HG03139 (cell line): ENCODE measurements at regions not wholly inside any gene's neighbourhood (a gene's known extent, or its start where the extent isn't known, plus 50 kb on each side); places are given as distances from the start of the nearest gene placed in this dataset.

Source experiments
- ATAC-seq: cut with Tn5 transposase; IDR thresholded peaks from one replicate; pipeline ENCODE4 v1.9.1; 2021; ENCODE audit not compliant: unreplicated experiment

DNA sequence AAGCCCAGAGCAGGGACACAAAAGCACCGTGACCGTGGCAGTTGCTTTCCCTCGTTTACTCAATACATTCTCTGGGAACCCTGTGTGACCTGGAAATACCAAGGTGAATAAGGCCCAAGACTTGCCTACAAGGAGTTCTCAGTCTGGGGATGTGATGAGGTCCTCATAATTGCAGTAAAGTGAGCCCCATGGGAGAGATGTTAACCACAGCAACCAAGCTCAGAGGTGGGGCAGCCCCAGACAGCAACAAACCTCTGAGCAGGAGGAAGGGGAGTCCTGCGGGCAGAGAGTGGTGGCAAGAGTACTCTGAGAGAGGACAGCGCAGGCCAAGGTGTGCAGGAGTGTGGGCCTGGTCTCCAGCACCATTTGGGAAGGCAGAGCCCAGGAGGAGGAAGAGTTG, 91.6 kb downstream of the TTC32 start:
- no peak for ATAC-seq

DNA sequence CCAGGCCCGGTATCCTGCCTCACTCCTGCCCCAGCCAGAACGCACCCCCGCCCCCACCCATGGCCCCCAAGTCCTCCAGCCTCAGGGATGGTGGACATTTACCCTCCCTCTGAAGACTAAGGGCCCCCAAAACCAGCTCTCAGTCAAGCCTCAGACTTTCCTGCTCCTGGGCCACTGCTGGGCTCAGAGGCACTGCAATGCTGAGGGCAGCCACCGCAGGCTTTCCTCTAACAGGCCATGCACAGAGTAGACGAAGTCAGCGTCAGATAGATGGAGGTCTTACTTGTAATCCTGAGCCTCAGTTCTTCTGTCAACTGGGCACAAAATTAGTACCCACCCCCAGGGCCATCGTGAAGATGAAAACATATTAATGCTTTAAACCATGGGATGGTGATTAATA, 92.6 kb downstream of the TTC32 start:
- ATAC-seq = no peak

DNA sequence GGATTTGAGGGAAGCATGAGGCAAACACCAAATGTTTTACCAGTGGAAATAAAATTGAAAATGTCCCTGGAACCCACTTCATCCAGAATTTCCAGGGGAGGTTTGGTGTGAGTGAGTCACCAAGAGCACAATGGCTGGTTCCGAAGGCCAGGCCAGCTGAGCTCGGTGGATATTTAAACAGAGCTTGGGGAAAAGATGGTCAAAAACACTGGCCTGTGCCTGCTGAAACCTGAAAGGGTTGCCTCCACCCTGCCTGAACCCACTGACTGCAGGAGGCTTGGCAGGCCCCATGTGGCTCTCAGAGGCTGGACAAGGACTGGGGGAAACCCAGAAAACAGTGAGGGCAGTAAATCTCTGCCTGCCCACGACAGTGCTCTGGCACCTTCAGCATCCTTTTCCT, 93.9 kb downstream of the TTC32 start:
- no peak for ATAC-seq

- ATAC-seq = no peak
Observed at GRCh38 chr2:19807346-19807745, 94.4 kb downstream of the TTC32 start.

- no peak for ATAC-seq
Observed at GRCh38 chr2:19806591-19806990, 95.2 kb downstream of the TTC32 start.

GRCh38 chr2:19806131-19806530, 95.7 kb downstream of the TTC32 start:
- ATAC-seq = no peak

- no peak for ATAC-seq
Observed at GRCh38 chr2:19805266-19805665, 96.5 kb downstream of the TTC32 start.

DNA sequence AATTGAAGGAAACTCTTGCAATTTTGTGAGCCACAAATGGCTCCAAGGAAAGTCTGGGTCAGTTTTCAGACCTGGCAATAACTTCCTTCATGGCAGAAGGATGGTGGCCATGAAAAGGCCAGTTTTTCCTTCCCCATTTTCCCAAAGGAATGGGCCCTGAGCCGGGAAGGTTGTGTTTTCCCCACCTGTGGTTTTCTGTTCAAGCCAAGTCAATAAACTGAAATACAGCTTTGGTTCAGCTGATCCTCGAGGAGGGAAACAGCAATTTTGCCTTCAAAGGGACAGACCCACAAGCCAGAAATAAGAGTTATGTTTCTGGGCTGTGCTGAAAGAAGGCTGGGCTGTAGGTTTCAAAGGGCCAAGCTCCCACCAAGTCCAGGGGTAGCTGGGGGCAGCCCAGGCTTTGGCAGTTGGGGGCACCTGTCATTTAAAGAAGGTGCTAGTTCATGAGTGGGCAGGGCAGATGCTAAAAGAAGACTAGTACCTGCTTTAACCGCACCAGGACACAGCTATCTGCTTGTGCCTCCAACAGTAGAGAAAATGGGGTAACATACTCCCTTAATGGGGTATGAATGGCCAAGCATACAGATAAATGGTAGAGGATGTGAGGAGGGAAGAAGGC, 97.0 kb downstream of the TTC32 start:
- ATAC-seq = no peak

- ATAC-seq = no peak
Observed at GRCh38 chr2:19802086-19802841, 99.5 kb downstream of the TTC32 start.

DNA sequence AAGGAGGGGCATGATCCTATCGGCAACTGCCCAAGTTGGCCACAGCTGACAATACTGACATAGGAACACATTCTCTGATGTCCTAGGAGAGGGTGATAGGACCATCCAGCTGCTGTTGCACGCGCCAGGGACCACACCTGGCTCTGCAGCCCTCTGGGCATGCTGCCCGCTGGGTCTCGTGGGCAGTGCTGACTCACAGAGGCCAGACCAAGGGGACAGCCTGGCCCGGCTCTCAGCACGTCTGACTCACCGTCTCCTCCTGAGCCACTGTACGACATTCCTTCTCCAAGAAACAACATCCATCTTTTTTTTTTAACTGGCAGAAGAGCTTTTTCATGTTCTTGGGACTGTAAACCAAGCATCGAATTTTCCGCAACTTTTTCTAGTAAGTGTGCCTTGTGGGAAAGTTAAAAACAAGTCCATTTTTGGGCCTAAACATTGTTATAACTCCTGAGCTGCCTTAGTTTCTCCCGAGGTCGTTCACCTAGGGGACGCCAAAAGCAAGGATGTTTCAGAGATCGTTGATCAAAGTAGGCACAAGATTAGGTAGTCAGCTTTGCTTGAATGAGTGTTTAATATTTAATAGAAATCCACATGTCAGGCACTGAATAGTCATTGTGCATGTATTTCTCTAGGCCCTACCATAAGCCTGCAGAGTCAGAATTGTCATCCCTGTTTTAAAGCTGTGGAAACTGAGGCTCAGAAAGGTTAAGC, 100.3 kb downstream of the TTC32 start:
- ATAC-seq = no peak

GRCh38 chr2:19800796-19801195, 101.0 kb downstream of the TTC32 start:
- no peak for ATAC-seq

DNA sequence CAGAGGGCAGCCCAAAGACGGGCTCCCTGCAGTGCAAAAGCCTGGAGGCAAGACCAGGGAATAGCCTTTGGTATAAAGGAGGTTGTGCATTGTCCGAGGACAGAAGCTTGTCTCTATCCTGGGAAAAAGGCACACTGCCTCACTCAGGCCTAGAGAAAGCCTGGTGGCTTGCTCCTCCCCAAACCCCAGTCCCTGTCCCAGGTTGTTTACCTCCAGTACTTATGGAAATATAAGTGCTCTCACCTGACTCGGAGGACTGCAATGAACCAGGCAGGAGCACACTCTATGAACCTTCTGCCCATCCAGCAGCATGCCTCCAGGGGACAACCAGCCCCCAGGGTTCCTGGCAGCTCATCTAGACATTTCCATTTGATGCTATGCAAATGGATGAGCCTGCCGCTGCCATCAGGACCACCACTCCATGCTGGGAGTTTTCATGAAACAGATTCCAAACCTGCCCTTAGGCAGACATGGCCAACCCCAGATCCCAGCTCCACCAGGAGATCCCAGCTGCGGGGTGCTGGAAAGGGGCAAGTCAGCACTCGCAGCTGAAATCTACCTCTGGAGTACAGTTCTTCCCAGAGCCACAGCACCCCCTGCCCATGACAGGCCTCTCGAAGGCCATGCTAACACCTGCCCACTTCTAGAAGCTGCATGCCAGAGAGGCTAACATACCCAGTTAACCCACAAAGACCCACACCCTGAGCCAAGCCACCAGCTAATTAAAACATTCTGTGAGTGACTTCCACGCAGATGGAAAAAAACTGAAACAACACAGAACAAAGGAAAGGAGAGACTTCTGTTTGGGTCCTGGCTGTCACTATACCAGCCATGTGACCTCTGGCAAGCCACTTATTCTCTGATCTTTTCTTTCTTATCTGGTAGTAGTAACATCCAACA, 101.7 kb downstream of the TTC32 start:
- ATAC-seq = no peak

- no peak for ATAC-seq
Observed at GRCh38 chr2:19797871-19798270, 103.9 kb downstream of the TTC32 start.

GRCh38 chr2:19797243-19797810, 104.5 kb downstream of the TTC32 start:
- ATAC-seq = no peak

- no peak for ATAC-seq
Observed at GRCh38 chr2:19796035-19796695, 105.6 kb downstream of the TTC32 start.

GRCh38 chr2:19793132-19793750, 108.5 kb downstream of the TTC32 start:
- no peak for ATAC-seq

DNA sequence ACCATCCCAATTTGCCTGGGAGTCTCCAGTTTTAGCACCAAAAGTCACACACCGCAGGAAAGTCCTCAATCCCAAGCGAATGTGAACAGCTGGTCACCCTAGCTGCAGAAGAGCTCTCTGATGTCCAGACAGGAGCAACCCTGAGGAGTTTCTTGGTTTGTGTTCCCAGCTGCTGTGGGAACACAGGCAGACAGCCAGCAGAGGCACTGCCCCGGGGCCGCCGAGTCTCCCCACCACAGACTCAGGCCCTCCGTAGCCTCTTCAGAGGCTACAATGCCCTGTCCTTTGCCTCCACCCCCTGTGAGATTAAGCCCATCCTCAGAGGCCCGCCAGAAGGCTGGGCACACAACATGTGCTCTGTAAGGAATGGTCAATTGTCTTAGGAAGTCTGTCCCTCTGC, 111.5 kb downstream of the TTC32 start:
- ATAC-seq = no peak

GRCh38 chr2:19787134-19787533, 114.6 kb downstream of the TTC32 start:
- no peak for ATAC-seq

DNA sequence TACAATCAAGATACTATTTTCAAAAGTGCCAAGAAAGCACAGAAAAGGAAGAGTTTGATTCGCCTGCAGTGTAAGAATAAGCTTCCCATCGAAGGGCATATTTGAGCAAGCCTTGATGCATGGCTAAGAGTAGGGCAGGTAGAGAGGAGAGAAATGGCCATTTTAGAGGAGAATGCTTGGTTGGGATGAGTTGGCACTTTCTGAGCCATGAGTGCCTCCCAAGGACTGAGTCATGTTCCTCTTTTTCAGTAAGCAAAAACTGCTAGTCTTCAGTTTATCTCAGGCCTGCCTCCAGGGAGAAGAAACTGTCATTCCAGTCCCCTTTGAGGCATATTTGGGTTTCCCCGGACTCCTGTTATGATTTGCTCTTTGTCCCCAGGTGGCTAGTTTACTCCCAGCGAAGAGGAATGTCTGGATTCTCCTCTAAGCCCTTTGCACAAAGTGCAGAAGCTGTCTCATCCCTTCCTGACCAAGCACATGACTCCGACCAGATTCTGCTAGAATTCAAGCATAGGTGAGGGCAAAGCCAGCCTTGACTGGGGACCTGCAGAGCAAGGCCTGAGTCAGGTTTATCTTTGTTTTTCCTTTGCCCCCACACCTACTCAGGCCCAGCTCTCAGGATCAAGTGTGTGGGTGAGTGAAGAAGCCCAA, 115.2 kb downstream of the TTC32 start:
- peak; percentile 64 for ATAC-seq
